Suprapubic skin (tissue), 3 donors: ENCODE measurements at regions not wholly inside any gene's neighbourhood (a gene's known extent, or its start where the extent isn't known, plus 50 kb on each side); places are given as distances from the start of the nearest gene placed in this dataset.

Experiments used
- CTCF ChIP-seq, 2 donors: fragments of 200-600 bp in 1 of 2; fragments of 450-650 bp in 1 of 2; sonication (generic) in 1 of 2; IDR thresholded peaks; one replicate each; pipeline ENCODE4 v1.5.1; 2016 to 2019; ENCODE audit warnings: antibody characterized with exemption in 2 of 2, mild to moderate bottlenecking in 1 of 2, moderate library complexity in 1 of 2
- EP300 ChIP-seq: sonication (generic); formaldehyde crosslinking; IDR thresholded peaks from one replicate; pipeline ENCODE4 v1.6.1; 2017; ENCODE audit warnings: antibody characterized with exemption
- POLR2A ChIP-seq, 2 donors: fragments of 450-650 bp; IDR thresholded peaks; one replicate each; pipeline ENCODE4 v1.6.1; 2017; ENCODE audit warnings: antibody characterized with exemption in 2 of 2, mild to moderate bottlenecking in 2 of 2, moderate library complexity in 2 of 2

GRCh38 chr4:11223311-11223710 is 205.4 kb downstream of the HS3ST1 start:
- TF ChIP-seq CTCF (IDR thresholded peaks at IDR 0.05) (no peak), POLR2A (IDR thresholded peaks at IDR 0.05) (no peak), EP300 (no peak)
